ENCODE measurements at regions not wholly inside any gene's neighbourhood (a gene's known extent, or its start where the extent isn't known, plus 50 kb on each side); places are given as distances from the start of the nearest gene placed in this dataset.

- in situ Hi-C loops (cut with MboI; ENCODE audit: low sequenced_read_pairs, unreplicated experiment) = no loop called here
- DNase-seq (ENCODE audit: low spot score) = no peak
- no peak for TF ChIP-seq CTCF (IDR thresholded peaks at IDR 0.05; ENCODE audit: borderline replicate concordance, control extremely low read depth, extremely low read depth, insufficient read depth, missing control alignments)
Observed at GRCh38 chr12:112606611-112607365, 184.8 kb upstream of the RPH3A start.

- no peak for TF ChIP-seq CTCF (IDR thresholded peaks at IDR 0.05; ENCODE audit: borderline replicate concordance, control extremely low read depth, extremely low read depth, insufficient read depth, missing control alignments)
- in situ Hi-C loops (cut with MboI; ENCODE audit: low sequenced_read_pairs, unreplicated experiment) = no loop called here
- DNase-seq (ENCODE audit: low spot score) = no peak
Observed at GRCh38 chr12:112607427-112607826, 184.1 kb upstream of the RPH3A start.

- in situ Hi-C loops (cut with MboI; ENCODE audit: low sequenced_read_pairs, unreplicated experiment) = no loop called here
- TF ChIP-seq CTCF (IDR thresholded peaks at IDR 0.05; ENCODE audit: borderline replicate concordance, control extremely low read depth, extremely low read depth, insufficient read depth, missing control alignments) = no peak
- DNase-seq (ENCODE audit: low spot score) = no peak
Observed at GRCh38 chr12:112611908-112612307, 179.6 kb upstream of the RPH3A start.

GRCh38 chr12:112615196-112615595 is 176.4 kb upstream of the RPH3A start:
- in situ Hi-C loops (cut with MboI; ENCODE audit: low sequenced_read_pairs, unreplicated experiment) = no loop called here
- no peak for TF ChIP-seq CTCF (IDR thresholded peaks at IDR 0.05; ENCODE audit: borderline replicate concordance, control extremely low read depth, extremely low read depth, insufficient read depth, missing control alignments)
- DNase-seq (ENCODE audit: low spot score) = no peak

GRCh38 chr12:112616469-112617152 is 174.9 kb upstream of the RPH3A start:
- DNase-seq (ENCODE audit: low spot score) = no peak
- in situ Hi-C loops (cut with MboI; ENCODE audit: low sequenced_read_pairs, unreplicated experiment) = no loop called here
- TF ChIP-seq CTCF (IDR thresholded peaks at IDR 0.05; ENCODE audit: borderline replicate concordance, control extremely low read depth, extremely low read depth, insufficient read depth, missing control alignments) = no peak

GRCh38 chr12:112617153-112617505 is 174.4 kb upstream of the RPH3A start:
- TF ChIP-seq CTCF (IDR thresholded peaks at IDR 0.05; ENCODE audit: borderline replicate concordance, control extremely low read depth, extremely low read depth, insufficient read depth, missing control alignments) = no peak
- in situ Hi-C loops (cut with MboI; ENCODE audit: low sequenced_read_pairs, unreplicated experiment) = no loop called here

More at GRCh38 chr12:112617153-112617505, 174.4 kb upstream of the RPH3A start:
- no peak for DNase-seq (ENCODE audit: low spot score)
